Femur (tissue), 1 donor: ENCODE measurements at regions not wholly inside any gene's neighbourhood (a gene's known extent, or its start where the extent isn't known, plus 50 kb on each side); places are given as distances from the start of the nearest gene placed in this dataset.
"Not testable (repeated sequence)": the region's sequence is repeated elsewhere in the genome, so short reads cannot be mapped to it uniquely, and the experiment has no call there.

ENCODE experiments used
- DNase-seq: peaks from one replicate; pipeline ENCODE4 v3.0.0-alpha.2; 2017

DNA sequence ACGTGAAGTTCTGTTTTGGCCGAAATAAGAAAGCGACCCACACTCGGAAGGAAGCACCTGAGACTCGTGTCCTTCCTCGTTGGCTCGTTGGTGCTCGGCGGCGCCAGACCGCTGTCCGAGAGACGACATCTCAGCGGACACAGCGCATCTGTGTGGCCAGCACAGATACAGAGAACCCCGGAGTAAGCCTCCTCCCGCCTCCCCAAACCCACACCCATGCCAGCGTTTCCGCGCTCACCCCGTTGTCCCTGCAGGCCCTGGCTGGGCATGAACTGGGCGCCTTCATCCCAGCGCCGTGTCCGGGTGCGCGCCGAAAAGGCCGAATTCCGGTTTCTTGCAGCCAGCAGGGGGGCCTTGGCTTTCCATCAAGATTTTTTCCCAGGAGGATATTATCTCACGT is 127.6 kb downstream of the SOX1 start:
- no peak for DNase-seq

DNA sequence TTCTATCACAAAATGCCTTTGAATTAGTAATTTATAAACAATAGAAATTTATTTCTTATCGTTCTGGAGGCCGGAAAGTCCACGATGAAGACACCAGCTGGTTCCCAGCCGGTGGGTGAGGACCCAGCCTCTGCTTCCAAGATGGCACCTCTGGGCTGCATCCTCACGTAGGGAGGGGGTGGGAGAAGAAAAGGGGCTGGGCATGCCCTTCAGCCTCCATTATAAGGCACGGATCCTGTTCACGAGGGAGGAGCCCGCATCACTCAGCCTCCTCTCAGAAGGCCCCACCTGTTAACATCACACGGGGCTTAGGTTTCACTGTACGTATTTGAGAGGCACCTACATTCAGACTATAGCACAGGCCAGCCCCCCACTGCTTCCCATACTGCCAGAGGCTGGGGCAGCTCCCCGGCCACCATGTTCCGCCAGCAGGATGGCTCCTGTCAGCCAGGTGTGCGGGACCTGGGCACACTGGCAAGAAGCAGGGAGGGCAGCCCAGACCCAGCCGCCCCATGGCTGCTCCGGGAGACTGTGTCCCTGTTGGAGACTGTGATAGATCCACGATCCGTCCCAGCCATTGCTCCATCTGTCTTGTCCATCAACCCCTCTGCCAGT is 131.6 kb downstream of the SOX1 start:
- no peak for DNase-seq

DNA sequence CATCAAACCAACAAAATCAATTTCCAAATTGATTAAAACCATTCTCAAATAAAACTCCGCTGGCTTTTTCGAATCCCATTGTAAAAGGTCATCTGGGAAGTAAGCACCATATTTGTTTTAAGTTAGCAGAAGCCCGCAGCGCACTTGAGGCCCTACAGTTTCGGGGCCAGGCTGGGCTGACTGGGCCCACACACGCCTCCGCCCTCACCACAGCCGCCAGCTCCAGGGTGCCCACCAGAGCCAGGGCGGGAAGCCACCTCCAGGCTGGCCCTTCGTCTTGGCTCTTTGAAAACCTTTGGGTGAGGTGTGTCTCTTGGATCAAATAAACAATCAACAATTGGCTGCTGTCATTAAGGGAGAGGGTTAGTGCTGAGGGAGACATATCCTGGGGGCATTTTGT is 133.3 kb downstream of the SOX1 start:
- no peak for DNase-seq

DNA sequence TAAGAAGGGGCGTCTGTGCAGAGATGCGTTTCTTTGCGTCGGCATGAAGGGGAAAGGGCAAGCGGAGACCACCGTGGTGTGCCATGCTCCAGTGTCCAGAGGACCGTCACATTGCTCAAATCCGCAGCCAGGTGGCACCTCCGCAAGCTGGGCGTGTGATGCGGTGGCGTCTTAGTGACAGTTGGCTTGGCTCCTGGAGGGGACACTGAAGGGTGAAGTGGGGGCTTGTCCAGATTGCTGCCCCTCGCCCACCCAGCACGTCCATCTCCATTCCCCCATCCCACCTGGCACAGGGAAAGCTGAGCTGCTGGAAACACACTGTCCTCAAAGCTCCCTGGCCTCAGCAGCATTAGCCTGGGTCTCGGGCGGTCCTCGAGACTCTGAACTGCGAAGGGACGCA is 135.3 kb downstream of the SOX1 start:
- no peak for DNase-seq

DNA sequence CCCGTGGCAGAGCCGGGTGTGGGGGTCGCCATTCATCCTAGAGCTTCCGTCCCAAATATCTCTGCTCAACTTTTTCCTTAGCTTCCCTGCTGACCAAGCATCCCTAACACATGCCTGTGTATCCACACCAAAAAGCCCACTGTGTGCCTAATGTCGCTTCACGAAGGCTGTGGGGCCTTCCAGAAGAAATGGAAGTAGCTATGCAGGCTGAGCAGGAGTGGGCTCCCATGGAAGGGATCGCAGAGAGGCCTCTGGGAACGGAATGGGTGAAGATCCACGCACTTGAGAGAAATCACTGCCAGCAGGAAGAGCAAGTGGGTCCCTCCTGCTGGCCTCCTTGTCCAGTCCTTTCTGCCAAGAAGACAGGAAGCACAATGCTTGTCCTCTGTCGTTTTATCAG is 136.0 kb downstream of the SOX1 start:
- DNase-seq = no peak

DNA sequence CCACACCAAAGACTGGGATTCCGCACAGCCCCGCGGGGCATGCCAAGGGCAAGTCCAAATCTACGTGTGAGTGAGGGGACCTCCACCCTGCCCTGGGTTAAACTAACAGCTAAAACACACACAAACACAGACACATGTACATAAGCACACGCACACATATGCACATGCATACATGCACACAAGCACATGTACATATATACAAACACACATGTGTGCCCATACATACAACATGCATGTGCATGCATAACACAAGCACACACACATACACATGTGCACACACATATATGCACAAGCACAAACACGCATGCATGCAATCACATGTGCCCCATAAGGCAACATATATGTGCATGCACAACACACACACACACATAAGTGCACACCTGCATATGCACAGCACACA is 136.7 kb downstream of the SOX1 start:
- no peak for DNase-seq

DNA sequence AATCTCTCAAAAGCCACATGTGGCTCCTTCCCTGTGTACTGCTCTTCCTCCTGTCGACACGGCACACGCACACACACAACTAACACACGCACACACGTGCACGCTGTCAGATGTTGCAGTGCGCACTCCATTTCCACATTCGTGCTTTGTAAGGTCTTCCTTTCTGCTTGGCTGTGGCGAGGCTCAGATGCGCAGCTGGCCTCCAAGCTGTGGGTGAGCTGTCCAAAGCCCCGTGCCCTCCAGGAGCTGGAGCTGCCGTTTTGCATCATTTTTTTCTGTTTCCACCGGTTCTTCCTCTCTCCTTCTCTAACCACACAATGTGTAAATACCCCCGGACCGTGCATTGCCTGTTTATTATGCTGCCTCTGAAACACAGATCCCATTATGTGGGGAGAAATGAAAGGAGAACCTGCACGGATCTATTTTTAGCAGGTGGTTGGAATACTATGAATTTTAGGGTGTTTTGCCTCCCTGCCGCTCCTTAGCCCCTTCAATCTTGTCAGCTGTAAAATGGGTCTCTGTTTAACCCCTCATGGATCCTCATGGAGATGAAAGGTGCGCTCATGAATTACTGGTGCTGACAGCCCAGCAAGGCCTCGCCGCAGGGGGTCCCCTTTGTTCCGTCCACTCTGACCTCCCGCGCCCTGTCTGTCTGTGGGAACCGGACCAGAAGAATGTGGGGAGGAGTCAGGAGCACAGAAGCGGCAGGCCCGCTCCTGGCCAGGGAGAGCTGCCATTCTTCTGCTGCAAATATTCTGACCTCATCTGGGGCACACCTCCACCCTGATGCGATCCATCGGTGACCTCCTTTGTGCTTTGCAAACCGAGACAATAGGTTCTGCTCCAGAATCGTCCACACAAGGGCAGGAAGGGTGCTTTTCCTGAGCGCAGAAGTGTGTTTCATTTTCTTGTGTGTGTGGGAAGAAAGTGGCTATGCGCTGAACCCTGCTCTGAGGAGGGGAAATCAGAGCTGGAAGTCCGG is 137.7 kb downstream of the SOX1 start:
- DNase-seq = no peak

DNA sequence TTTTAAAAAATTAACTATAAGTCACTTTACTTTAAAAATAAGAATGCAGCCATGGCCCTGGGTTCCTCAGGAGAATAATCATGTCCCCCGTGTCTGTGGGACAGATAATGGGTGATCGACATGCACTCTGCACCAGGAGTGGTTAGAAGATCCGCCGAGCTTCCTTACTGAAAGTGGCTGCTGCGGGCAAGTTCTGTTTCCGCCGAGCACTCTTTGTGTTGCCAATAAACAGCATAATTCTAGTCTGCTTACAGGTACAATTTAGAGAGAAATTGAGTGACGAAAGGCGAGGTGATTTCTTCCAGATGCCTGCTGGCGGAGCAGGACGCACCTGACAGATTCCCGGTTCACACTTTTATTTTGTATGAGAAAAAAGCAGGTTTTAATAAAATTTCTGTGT is 139.0 kb downstream of the SOX1 start:
- DNase-seq = no peak

DNA sequence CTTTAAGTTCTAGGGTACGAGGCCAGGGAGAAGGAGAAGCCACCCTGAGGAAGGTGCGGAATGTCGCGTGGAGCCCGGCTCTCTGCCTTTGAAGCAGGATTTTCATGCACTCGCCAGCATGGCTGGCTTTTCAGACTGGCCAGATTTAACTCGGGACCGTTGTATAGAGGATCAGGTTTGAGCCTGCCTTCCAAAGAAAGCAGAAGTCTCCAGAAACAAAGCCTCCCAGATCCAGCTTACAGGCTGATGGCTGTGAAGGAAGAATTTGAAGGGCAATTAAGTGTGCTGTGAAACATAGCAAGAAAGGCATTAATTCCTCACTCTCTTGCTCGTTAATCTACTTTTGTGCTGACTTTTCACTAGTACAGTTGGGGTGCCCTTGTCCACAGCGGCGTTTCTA is 140.2 kb downstream of the SOX1 start:
- DNase-seq = no peak

DNA sequence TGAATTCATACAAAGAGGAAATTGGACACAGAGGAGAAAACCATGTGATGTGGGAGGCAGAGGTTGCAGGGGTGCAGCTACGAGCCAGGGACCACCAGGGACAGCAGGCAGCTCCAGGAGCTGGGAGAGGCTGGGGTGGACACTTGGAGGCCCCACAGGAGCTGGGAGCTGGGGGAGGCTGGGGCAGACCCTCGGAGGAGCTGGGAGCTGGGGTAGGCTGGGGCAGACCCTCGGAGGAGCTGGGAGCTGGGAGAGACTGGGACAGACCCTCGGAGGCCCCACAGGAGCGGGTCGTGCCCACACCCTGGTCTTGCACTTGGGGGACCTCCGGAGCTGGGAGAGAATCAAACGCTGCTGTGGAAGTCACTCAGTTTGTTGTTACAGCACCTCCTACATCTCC is 141.7 kb downstream of the SOX1 start:
- DNase-seq = no peak

DNA sequence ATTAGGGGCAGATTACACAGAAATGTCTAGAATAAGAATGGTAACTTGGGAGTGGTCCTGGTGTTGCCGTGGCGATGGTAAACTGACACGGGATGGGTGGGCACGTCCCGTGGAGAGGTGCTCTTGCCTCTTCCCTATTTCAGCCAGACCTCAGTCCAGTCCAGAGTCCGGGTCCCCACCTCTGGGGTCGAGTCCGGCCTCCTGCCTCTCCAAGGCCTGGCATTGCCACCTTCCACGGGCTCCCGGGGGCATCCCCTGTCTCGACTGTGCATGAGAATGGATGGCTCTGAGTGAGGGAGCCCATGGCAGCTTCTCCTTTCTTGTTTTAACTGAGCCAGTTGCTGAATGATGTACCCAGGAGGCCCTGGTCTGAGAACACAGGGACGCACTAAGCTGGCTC is 142.3 kb downstream of the SOX1 start:
- no peak for DNase-seq

DNA sequence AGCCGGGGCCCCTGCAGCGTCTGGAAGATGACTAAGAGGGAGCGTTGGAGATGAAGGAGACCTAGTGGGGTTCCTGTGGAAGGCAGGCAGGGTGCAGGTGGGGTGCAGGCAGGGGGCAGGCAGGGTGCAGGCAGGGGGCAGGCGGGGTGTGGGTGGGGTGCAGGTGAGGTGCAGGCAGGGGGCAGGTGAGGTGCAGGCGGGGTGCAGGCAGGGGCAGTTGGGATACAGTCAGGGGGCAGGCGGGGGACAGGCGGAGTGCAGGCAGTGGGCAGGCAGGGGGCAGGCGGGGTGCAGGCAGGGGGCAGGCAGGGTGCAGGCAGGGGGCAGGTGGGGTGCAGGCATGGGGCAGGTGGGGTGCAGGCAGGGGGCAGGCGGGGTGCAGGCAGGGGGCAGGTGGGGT is 142.8 kb downstream of the SOX1 start:
- no peak for DNase-seq

DNA sequence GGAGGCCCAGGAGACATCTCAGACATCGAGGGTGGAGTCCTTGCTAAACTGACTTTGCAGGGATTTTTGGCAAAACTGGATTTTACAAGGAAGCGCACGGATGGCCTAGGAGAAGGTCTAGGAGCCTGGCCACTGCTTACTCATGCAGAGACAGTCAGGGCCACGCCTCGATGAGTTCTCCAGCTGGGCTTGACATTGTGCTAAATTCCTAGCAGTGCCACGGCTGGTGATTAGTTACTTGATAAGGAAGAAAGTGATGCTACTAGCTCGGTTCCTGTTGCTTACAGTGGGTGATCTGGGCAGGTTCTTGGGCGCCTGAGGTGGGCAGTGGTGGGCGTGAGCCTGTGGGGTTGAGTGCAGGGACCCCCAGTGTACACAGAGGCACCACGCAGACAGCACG is 143.4 kb downstream of the SOX1 start:
- no peak for DNase-seq

DNA sequence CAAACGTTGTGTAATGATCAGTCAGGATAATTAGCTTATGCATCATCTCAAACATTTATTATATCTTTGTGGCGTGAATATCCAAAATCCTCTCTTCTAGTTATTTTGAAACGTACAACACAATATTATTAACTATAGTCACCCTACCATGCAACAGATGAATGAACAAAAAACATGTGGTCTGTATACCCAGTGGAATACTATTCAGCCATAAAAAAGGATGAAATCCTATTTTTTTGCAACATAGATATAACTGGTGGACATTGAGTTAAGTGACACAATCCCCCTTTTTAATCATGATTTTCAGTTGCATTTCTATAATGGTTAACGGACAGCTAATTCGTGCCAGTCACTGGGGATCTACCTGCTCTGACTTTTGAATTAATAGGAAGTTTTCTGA is 145.6 kb downstream of the SOX1 start:
- no peak for DNase-seq

DNA sequence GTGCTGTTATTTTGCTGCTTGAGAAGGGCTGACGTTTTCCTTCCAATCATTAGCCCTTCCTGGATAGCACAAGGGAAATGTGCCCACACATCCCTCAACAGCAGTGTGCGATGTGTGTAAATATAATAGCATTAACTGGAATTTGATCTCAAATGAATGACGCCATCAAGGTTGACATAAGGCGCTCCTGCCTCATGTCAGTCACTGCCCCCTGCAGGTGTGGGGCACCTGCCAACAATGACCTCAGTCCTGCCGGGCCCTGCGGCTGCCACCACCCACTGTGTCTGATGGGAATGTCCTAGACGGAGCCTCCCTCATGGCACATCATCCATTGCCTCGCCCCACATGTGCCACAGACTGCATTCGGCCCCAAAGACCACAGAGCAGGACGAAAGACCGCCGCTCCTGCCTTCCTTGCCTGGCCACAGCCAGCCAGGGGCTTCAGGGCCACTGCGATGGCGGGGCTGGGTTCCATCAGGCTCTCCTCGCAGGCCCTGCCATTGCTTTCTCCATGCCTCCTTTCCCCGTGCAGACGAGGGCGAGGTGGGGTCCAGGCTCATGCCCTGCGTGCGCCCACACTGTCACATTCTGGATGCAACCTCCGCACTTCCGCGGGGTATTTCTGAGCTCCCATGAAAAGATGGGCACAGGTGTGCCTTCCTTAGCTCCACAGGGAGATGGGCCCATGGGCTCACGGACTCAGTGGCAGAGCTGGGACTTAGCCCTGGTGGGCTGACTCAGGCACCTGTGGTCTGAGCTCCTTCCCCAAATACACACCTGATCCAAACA is 146.7 kb downstream of the SOX1 start:
- DNase-seq = no peak

DNA sequence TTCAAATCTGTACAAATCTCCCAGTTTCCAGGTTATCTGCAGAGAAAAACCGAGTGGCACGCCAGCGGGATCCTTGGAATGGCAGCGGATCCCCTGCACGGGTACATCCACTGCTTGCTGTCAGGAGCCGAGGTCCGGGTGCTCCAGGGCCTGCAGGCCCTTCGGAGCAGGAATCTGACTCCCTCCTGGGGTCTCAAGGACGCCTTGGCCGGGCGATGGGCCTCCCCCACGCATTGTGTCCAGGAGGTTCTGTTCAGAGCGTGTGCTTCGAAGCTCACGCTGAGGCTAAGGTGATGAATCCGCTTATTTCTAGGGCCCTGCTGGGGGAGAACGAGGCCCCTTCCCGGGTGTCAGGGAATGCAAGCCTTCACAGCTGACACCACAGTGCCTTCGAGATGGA is 148.9 kb downstream of the SOX1 start:
- no peak for DNase-seq

DNA sequence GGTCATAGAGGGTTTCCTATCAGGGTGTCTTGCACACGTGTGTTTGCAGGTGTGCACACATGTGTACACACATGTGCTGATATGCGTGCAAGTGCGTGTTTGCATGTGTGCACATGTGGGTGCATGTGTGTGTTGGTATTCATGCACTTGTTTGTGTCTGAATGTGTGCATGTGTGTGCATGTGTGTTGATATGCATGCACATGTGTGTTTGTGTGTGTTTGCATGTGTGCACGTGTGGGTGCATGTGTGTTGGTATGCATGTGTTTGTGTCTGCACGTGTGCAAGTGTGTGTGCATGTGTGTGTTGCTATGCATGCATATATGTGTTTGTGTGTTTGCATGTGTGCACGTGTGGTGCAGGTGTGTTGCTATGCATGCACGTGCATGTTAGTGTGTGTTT is 150.5 kb downstream of the SOX1 start:
- DNase-seq = no peak

DNA sequence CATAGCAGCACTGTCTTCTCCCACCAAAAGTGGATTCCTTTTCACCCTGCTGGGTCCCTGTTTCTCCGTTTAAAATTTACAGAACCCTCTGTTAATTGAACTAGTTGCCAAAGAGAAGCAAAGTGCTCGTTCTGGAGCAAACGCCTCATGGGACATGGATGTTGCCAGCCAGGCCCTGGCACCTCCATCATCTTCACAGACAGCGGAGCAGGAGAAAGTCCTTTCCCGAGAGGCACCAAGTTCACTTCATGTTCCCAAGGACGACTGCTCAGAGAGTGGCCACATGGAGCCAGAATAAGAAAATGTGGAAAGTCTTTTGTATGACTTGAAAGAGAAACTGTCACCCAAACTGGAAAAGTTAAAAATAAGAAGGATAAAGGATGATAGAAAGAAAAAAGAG is 151.5 kb downstream of the SOX1 start:
- no peak for DNase-seq

DNA sequence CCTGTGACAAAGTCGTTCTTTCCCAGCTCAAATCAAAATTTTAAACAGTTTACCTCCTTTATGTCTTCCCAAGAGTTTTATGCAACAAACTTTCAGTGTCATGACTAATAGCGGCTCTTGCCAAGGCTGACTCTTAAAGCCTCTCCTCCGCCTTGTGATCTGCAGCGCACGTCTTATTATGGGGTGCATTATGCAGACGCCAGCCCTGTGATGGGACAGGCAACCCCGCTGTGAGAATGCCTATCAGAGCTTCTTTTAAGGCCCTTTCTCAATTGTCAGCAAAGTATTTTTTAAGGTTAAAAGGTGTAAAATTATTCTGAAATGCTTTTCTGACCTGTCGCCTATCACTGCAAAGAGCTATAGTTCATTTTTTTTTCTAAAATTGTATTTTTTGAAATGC is 152.8 kb downstream of the SOX1 start:
- no peak for DNase-seq

DNA sequence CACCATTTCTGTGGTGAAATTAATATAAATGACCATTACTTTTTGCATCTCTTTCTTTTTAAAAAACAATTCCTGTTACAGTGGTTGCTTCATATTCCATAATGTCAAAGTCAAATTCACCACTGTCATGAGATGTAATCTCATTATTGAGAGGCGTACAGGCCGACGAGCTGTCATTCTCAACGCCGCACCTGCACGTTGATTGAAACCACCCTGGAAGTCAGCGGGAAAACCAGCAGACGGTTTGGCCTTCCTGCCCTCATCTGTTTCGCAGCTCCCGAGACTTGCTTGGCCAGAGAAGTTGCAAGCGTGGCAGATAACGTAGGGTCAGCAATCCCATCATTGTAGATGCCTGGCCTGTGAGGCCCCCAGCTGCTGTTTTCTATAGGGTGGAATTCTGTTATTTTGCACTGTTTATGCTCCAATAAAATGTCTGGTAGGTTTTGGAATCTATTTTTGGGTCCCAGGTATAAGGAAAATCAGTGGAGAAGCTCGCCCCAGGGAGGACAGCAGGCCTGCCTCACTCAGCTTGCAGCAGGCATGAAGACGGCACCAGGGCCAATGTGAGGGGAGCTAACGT is 153.4 kb downstream of the SOX1 start:
- no peak for DNase-seq

DNA sequence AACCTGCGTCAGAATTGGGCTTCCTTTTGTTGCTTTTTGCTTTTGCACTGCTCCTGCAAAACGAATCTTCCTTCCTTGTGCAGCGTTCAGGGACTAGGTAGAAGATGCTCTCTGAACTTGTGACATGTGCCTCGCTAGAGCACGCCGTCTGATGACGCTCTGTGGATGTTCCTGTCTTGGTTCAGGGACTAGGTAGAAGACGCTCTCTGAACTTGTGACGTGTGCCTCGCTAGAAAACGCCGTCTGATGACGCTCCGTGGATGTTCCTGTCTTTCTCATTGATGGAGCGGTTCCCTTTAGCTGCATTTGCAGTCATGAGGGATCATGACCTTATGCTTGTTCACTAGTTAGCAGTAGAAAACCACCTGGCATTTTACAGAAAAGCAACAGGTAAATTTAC is 154.0 kb downstream of the SOX1 start:
- DNase-seq = no peak

DNA sequence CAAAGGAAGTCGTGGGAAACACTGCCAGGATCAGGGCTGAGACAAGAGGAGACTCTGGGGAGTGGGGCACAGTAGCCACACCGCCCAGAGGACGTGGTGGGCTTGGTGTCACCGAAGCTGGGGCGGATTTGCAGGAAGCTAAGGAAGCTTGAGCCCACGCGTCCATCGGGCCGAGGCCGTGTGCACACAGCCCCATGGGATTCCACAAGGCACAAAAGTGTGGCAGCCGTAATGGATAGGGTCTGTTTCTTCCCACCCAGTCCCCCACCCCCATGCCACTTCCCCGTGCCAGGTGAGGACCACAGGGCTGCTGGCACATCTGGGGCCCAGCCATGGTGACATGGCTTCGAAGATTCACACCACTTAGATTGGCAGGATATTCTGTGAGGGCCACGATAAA is 153.2 kb upstream of the SPACA7 start:
- no peak for DNase-seq

DNA sequence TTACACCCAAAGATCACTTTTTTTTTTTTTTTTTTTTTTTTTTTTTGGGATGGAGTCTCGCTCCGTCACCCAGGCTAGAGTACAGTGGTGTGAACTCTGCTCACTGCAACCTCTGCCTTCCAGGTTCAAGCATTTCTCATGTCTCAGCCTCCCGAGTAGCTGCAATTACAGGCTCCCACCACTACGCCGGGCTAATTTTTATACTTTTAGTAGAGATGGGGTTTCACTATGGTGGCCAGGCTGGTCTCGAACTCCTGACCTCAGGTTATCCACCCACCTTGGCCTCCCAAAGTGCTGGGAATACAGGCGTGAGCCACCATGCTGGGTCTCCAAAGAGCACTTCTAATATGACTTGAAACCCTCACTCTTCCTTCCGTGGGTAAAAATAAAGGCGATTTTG is 152.2 kb upstream of the SPACA7 start:
- DNase-seq = not testable (repeated sequence)
